Erythroblast (primary cell): ENCODE measurements at regions not wholly inside any gene's neighbourhood (a gene's known extent, or its start where the extent isn't known, plus 50 kb on each side); places are given as distances from the start of the nearest gene placed in this dataset.

Experiments used
- GATA1 ChIP-seq: IDR thresholded peaks from 2 replicates; pipeline ENCODE4 v1.6.1; 2011; ENCODE audit warnings: low read depth, mild to moderate bottlenecking, control low read depth, low read length, moderate library complexity
- POLR2A ChIP-seq: IDR thresholded peaks from 2 replicates; pipeline ENCODE4 v1.6.1; 2011; ENCODE audit warnings: mild to moderate bottlenecking, low read length

GRCh38 chr10:4103603-4104002 lies 318.6 kb upstream of the KLF6 start:
- no peak for TF ChIP-seq POLR2A
- no peak for TF ChIP-seq GATA1
